SK-N-SH (cell line): ENCODE measurements at regions not wholly inside any gene's neighbourhood (a gene's known extent, or its start where the extent isn't known, plus 50 kb on each side); places are given as distances from the start of the nearest gene placed in this dataset.
"Not testable (repeated sequence)": the region's sequence is repeated elsewhere in the genome, so short reads cannot be mapped to it uniquely, and the experiment has no call there.

Experiments used
- CTCF ChIA-PET: fragments of 300-600, 350-600 bp; formaldehyde crosslinking; extraction: SDS; loops from one replicate; lab custom pipeline; 2021; lab: Yijun Ruan, JAX
- POLR2A ChIA-PET: fragments of 350-600 bp; sonication (Branson Sonifier 250); formaldehyde crosslinking; extraction: SDS; loops from one replicate; lab custom pipeline; 2020; ENCODE audit warnings: antibody characterized with exemption, inconsistent platforms; lab: Yijun Ruan, JAX
- DNase-seq: peaks from one replicate; pipeline ENCODE4 v3.0.0; 2012
- H2AFZ ChIP-seq: fragments of 200-600 bp; sonication (generic); 2 replicates; pipeline ENCODE4 v1.8.1; 2016; ENCODE audit warnings: antibody characterized with exemption, mild to moderate bottlenecking, low read depth
- H3F3A ChIP-seq: fragments of 200-600 bp; sonication (generic); replicated peaks from 2 replicates; pipeline ENCODE3; 2016; ENCODE audit warnings: antibody characterized with exemption, mild to moderate bottlenecking; ENCODE audit not compliant: insufficient read depth
- H3K27ac ChIP-seq, 2 experiments: fragments of 200-500 bp in 1 of 2; fragments of 200-600 bp in 1 of 2; sonication (Bioruptor generic) in 1 of 2; sonication (generic), shearing (Covaris generic) in 1 of 2; 2 replicates each; pipeline versions ENCODE4 v1.5.1 to v1.6.1; 2014 to 2016; ENCODE audit warnings: low read depth in 2 of 2, inconsistent platforms in 1 of 2, low read length in 1 of 2, mild to moderate bottlenecking in 1 of 2, mixed read lengths in 1 of 2
- H3K27me3 ChIP-seq: fragments of 200-600 bp; sonication (generic), shearing (Covaris generic); 2 replicates; pipeline ENCODE4 v1.6.1; 2016; ENCODE audit warnings: mixed run types; ENCODE audit not compliant: insufficient read depth
- H3K36me3 ChIP-seq, 2 experiments: fragments of 200-500 bp in 1 of 2; fragments of 200-600 bp in 1 of 2; sonication (Bioruptor generic) in 1 of 2; sonication (generic) in 1 of 2; replicated peaks in 1 of 2; 2 replicates each; pipeline versions ENCODE3 to v1.5.1; 2014 to 2016; ENCODE audit warnings: low read length in 1 of 2, mild to moderate bottlenecking in 1 of 2; ENCODE audit not compliant: insufficient read depth in 2 of 2, control insufficient read depth in 1 of 2
- H3K4me1 ChIP-seq, 2 experiments: fragments of 200-500 bp in 1 of 2; fragments of 200-600 bp in 1 of 2; sonication (Bioruptor generic) in 1 of 2; sonication (generic), shearing (Covaris generic) in 1 of 2; 2 replicates each; pipeline versions ENCODE4 v1.5.1 to v1.6.1; 2014 to 2016; ENCODE audit warnings: low read depth in 1 of 2, low read length in 1 of 2, mixed run types in 1 of 2; ENCODE audit not compliant: insufficient read depth in 2 of 2, control insufficient read depth in 1 of 2
- H3K4me2 ChIP-seq: fragments of 200-600 bp; sonication (generic), shearing (Covaris generic); 2 replicates; pipeline ENCODE4 v1.6.1; 2017; ENCODE audit warnings: mixed run types
- H3K4me3 ChIP-seq, 2 experiments: fragments of 200-500 bp in 1 of 2; fragments of 200-600 bp in 1 of 2; sonication (Bioruptor generic) in 1 of 2; sonication (generic), shearing (Covaris generic) in 1 of 2; 2 replicates each; pipeline versions ENCODE4 v1.5.1 to v1.8.1; 2014 to 2016; ENCODE audit warnings: low read depth in 2 of 2, inconsistent platforms in 1 of 2, low read length in 1 of 2, mild to moderate bottlenecking in 1 of 2, mixed read lengths in 1 of 2, moderate library complexity in 1 of 2
- H3K79me2 ChIP-seq: fragments of 200-600 bp; sonication (generic); 2 replicates; pipeline ENCODE4 v1.8.1; 2017; ENCODE audit warnings: mild to moderate bottlenecking; ENCODE audit not compliant: insufficient read depth
- H3K9ac ChIP-seq: fragments of 200-600 bp; sonication (generic); 2 replicates; pipeline ENCODE4 v1.6.1; 2017; ENCODE audit warnings: mixed run types
- H3K9me2 ChIP-seq: fragments of 200-600 bp; sonication (generic); 2 replicates; pipeline ENCODE4 v1.6.1; 2017; ENCODE audit warnings: mixed run types
- H3K9me3 ChIP-seq: fragments of 200-600 bp; sonication (generic); 2 replicates; pipeline ENCODE4 v1.6.1; 2017; ENCODE audit warnings: mixed run types, mild to moderate bottlenecking, moderate library complexity
- H4K20me1 ChIP-seq: fragments of 200-600 bp; sonication (generic); 2 replicates; pipeline ENCODE4 v1.6.1; 2017; ENCODE audit warnings: mild to moderate bottlenecking, mixed run types; ENCODE audit not compliant: insufficient read depth
- ELF1 ChIP-seq: IDR thresholded peaks from 2 replicates; pipeline ENCODE4 v1.4.0; 2012
- EZH2phosphoT487 ChIP-seq: fragments of 200-600 bp; sonication (generic); IDR thresholded peaks from 2 replicates; pipeline ENCODE4 v1.6.1; 2017; ENCODE audit warnings: low read depth, mixed run types, mild to moderate bottlenecking, antibody characterized with exemption, moderate library complexity, borderline replicate concordance
- GATA2 ChIP-seq: sonication (generic); formaldehyde crosslinking; IDR thresholded peaks from 2 replicates; pipeline ENCODE4 v1.5.0; 2020; ENCODE audit warnings: mild to moderate bottlenecking, missing genetic modification reagents
- MXI1 ChIP-seq: IDR thresholded peaks from 2 replicates; pipeline ENCODE4 v1.6.1; 2012; ENCODE audit warnings: mild to moderate bottlenecking, low read depth, low read length, improper control_type of control experiment
- NFIC ChIP-seq: IDR thresholded peaks from 2 replicates; pipeline ENCODE4 v1.4.0; 2012; ENCODE audit warnings: borderline replicate concordance
- NRF1 ChIP-seq: IDR thresholded peaks from 2 replicates; pipeline ENCODE4 v1.6.1; 2012; ENCODE audit warnings: low read depth, mild to moderate bottlenecking, low read length
- RFX5 ChIP-seq: IDR thresholded peaks from 2 replicates; pipeline ENCODE4 v1.6.1; 2012; ENCODE audit warnings: mild to moderate bottlenecking, improper control_type of control experiment, low read length
- RXRA ChIP-seq: IDR thresholded peaks from 2 replicates; pipeline ENCODE4 v1.4.0; 2012; ENCODE audit warnings: low read depth, mild to moderate bottlenecking, borderline replicate concordance
- TAF1 ChIP-seq: IDR thresholded peaks from 2 replicates; pipeline ENCODE4 v1.6.1; 2012; ENCODE audit warnings: low read depth, mild to moderate bottlenecking, low read length, moderate library complexity, borderline replicate concordance
- TCF12 ChIP-seq: IDR thresholded peaks from 2 replicates; pipeline ENCODE4 v1.4.0; 2012
- TEAD4 ChIP-seq: IDR thresholded peaks from 2 replicates; pipeline ENCODE4 v1.4.0; 2012; ENCODE audit warnings: mild to moderate bottlenecking, borderline replicate concordance; ENCODE audit not compliant: insufficient read depth
- WGBS: methylation state at CpG from one replicate; pipeline ENCODE4 v1.1.6; 2017; ENCODE audit warnings: low lambda C conversion rate; 5-methylcytosine and 5-hydroxymethylcytosine counted together
- TF ChIP-seq, protein P1 (sequence below): fragments of 200-600 bp; sonication (generic); IDR thresholded peaks from 2 replicates; pipeline ENCODE4 v1.6.1; 2017; ENCODE audit warnings: antibody characterized with exemption, mild to moderate bottlenecking, moderate library complexity
- TF ChIP-seq, protein P2 (sequence below): IDR thresholded peaks from 2 replicates; pipeline ENCODE4 v1.4.0; 2012; ENCODE audit warnings: low read depth
- TF ChIP-seq, protein P3 (sequence below): fragments of 150-350 bp; IDR thresholded peaks from 2 replicates; pipeline ENCODE4 v1.6.1; 2016; ENCODE audit warnings: mild to moderate bottlenecking, low read depth, low read length

DNA sequence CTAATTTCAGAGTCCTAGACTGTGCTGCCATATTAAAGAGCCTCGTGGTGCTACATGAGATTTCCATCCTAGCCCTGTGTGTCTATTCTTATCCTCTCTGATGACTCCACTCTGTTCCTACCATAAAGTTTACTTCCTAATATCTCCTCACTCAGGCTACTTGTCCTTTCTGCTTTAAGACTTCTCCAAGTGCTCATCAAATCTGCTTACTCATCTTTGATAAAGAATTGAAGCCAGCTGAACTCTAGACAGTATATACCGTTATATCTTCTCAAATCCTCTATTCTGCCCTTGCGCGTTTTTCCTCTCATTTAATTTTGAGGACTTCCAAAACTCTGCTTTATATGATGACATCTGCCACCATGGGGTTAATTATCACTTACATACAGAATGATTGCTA, 539.5 kb downstream of the HAPSTR1 start:
- H3K27ac ChIP-seq = no peak overlapping the region
- no peak for TF ChIP-seq ELF1
- TF ChIP-seq RFX5 = no peak
- TF ChIP-seq TEAD4 = no peak
- TF ChIP-seq, protein P1, sequence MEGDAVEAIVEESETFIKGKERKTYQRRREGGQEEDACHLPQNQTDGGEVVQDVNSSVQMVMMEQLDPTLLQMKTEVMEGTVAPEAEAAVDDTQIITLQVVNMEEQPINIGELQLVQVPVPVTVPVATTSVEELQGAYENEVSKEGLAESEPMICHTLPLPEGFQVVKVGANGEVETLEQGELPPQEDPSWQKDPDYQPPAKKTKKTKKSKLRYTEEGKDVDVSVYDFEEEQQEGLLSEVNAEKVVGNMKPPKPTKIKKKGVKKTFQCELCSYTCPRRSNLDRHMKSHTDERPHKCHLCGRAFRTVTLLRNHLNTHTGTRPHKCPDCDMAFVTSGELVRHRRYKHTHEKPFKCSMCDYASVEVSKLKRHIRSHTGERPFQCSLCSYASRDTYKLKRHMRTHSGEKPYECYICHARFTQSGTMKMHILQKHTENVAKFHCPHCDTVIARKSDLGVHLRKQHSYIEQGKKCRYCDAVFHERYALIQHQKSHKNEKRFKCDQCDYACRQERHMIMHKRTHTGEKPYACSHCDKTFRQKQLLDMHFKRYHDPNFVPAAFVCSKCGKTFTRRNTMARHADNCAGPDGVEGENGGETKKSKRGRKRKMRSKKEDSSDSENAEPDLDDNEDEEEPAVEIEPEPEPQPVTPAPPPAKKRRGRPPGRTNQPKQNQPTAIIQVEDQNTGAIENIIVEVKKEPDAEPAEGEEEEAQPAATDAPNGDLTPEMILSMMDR = no peak
- TF ChIP-seq, protein P2, sequence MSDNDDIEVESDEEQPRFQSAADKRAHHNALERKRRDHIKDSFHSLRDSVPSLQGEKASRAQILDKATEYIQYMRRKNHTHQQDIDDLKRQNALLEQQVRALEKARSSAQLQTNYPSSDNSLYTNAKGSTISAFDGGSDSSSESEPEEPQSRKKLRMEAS = no peak
- no peak for TF ChIP-seq RXRA
- TF ChIP-seq, protein P3, sequence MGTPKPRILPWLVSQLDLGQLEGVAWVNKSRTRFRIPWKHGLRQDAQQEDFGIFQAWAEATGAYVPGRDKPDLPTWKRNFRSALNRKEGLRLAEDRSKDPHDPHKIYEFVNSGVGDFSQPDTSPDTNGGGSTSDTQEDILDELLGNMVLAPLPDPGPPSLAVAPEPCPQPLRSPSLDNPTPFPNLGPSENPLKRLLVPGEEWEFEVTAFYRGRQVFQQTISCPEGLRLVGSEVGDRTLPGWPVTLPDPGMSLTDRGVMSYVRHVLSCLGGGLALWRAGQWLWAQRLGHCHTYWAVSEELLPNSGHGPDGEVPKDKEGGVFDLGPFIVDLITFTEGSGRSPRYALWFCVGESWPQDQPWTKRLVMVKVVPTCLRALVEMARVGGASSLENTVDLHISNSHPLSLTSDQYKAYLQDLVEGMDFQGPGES = no peak
- TF ChIP-seq EZH2phosphoT487 = no peak
- no peak for TF ChIP-seq TAF1
- TF ChIP-seq NRF1 = no peak
- no peak for TF ChIP-seq MXI1
- TF ChIP-seq, all 33 proteins: peak for 0
- no peaks in the 10 kb centered on the region for H3K79me2 ChIP-seq
- no peaks in the 10 kb centered on the region for H3K9me2 ChIP-seq
- ChIA-PET CTCF (no interaction called here), POLR2A (no interaction called here)
- H3K4me3 ChIP-seq = no peak overlapping the region
- WGBS = 34% methylated on average over 4 of the region's 4 CpGs
- DNase-seq = no peak
- H4K20me1 ChIP-seq = no peaks in the 10 kb centered on the region
- no peaks in the 10 kb centered on the region for H3K9me3 ChIP-seq
- no peak overlapping the region for H3K9ac ChIP-seq
- H3F3A ChIP-seq = no peaks in the 10 kb centered on the region
- H3K27me3 ChIP-seq = no peaks in the 10 kb centered on the region
- H3K36me3 ChIP-seq = no peaks in the 10 kb centered on the region
- H2AFZ ChIP-seq = no peak overlapping the region
- no peak overlapping the region for H3K4me2 ChIP-seq
- no peaks in the 10 kb centered on the region for H3K4me1 ChIP-seq

DNA sequence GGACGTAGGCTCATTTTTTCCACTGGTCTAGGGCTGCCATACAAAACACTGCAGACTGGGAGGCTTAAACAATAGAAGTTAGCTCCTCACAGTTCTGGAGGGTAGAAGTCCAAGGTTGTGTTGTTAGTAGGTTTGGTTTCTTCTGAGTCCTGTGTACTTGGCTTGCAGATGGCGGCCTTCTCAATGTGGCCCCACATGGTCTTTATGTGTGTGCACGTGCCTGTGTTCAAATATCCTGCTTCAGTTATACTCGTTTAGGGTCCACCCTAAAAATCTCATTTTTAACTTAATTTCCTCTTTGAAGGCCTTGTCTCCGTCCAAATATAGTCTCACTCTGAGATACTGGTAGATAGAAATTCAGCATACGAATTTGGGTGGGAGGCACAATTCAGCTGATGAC, 542.4 kb downstream of the HAPSTR1 start:
- no peak overlapping the region for H2AFZ ChIP-seq
- TF ChIP-seq RFX5 (no peak), TCF12 (no peak), NRF1 (no peak), NFIC (no peak), GATA2 (CRISPR knock-in tag) (no peak)
- TF ChIP-seq, all 33 proteins: peak for 0
- DNase-seq = no peak
- no peak overlapping the region for H3K4me2 ChIP-seq
- POLR2A ChIA-PET = no interaction called here
- no peaks in the 10 kb centered on the region for H3K9me3 ChIP-seq
- no peaks in the 10 kb centered on the region for H3K27me3 ChIP-seq
- WGBS = 19% methylated on average over 5 of the region's 6 CpGs
- H3K27ac ChIP-seq = no peak overlapping the region
- H3K79me2 ChIP-seq = no peaks in the 10 kb centered on the region
- H3K4me1 ChIP-seq = no peaks in the 10 kb centered on the region
- H3K4me3 ChIP-seq = no peak overlapping the region
- no peaks in the 10 kb centered on the region for H3F3A ChIP-seq
- no peaks in the 10 kb centered on the region for H3K36me3 ChIP-seq
- H3K9me2 ChIP-seq = no peaks in the 10 kb centered on the region
- CTCF ChIA-PET = interaction anchor here (0.9 to 2.0 kb wide), 3 partner anchors 10 to 13 kb away, joined by 3 to 6 read pairs (median 3); no protein-coding TSS in a partner anchor
- H4K20me1 ChIP-seq = no peaks in the 10 kb centered on the region
- no peak overlapping the region for H3K9ac ChIP-seq

DNA sequence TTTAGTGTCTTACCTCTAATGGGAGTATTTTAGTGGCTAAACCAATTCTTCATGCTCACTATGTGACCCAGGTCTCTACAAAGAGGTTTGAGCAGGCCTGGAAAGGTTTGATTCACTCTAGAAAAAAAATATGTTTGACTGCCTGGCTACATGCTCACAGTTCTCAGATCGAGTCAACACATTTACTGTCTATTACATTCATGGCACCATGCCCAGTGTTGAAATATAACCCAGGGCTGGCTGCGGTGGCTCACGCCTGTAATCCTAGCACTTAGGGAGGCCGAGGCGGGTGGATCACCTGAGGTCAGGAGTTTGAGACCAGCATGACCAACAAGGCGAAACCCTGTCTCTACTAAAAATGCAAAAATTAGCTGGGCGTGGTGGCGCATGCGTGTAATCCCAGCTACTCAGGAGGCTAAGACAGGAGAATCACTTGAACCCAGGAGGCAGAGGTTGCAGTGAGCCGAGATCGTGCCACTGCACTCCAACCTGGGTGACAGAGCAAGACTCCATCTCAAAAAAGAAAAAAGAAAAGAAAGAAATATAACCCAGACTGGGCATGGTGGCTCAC, 543.8 kb downstream of the HAPSTR1 start:
- H2AFZ ChIP-seq, H3K9me3 ChIP-seq, H3K79me2 ChIP-seq, H3K27ac ChIP-seq, CTCF ChIA-PET, H3F3A ChIP-seq, H3K36me3 ChIP-seq, H3K4me2 ChIP-seq, POLR2A ChIA-PET, H3K9ac ChIP-seq, H3K9me2 ChIP-seq, H4K20me1 ChIP-seq, H3K4me1 ChIP-seq, DNase-seq, H3K27me3 ChIP-seq, H3K4me3 ChIP-seq: not testable (repeated sequence)
- 59% methylated on average over 10 of the region's 11 CpGs for WGBS
